ENCODE measurements at regions not wholly inside any gene's neighbourhood (a gene's known extent, or its start where the extent isn't known, plus 50 kb on each side); places are given as distances from the start of the nearest gene placed in this dataset.

GRCh38 chr18:46388286-46388685 lies 268.7 kb downstream of the LOXHD1 start:
- no peak for DNase-seq

GRCh38 chr18:46392576-46392975 lies 264.4 kb downstream of the LOXHD1 start:
- DNase-seq = no peak

- DNase-seq = no peak
These were observed 263.8 kb downstream of the LOXHD1 start for GRCh38 chr18:46393230-46393629.

- DNase-seq = no peak
These were observed 263.1 kb downstream of the LOXHD1 start for GRCh38 chr18:46393961-46394360.

- no peak for DNase-seq
These were observed 261.2 kb downstream of the LOXHD1 start for GRCh38 chr18:46395795-46396194.

- no peak for DNase-seq
These were observed 259.8 kb downstream of the LOXHD1 start for GRCh38 chr18:46397174-46397573.

GRCh38 chr18:46398005-46398404 lies 259.0 kb downstream of the LOXHD1 start:
- no peak for DNase-seq

- DNase-seq = no peak
These were observed 258.4 kb downstream of the LOXHD1 start for GRCh38 chr18:46398625-46399024.

- no peak for DNase-seq
These were observed 257.7 kb downstream of the LOXHD1 start for GRCh38 chr18:46399303-46399702.

GRCh38 chr18:46400449-46400848 lies 256.6 kb downstream of the LOXHD1 start:
- peak in 1 of 2 experiments; percentile 22 for DNase-seq

- no peak for DNase-seq
These were observed 255.4 kb downstream of the LOXHD1 start for GRCh38 chr18:46401486-46402070.

- no peak for DNase-seq
These were observed 254.6 kb downstream of the LOXHD1 start for GRCh38 chr18:46402396-46402795.

GRCh38 chr18:46402945-46403344 lies 254.1 kb downstream of the LOXHD1 start:
- DNase-seq = no peak

GRCh38 chr18:46405832-46406538 lies 251.0 kb downstream of the LOXHD1 start:
- no peak for DNase-seq

GRCh38 chr18:46406539-46406932 lies 250.5 kb downstream of the LOXHD1 start:
- no peak for DNase-seq

GRCh38 chr18:46407486-46408166 lies 249.4 kb downstream of the LOXHD1 start:
- no peak for DNase-seq

- DNase-seq = no peak
These were observed 248.6 kb downstream of the LOXHD1 start for GRCh38 chr18:46408334-46408987.

GRCh38 chr18:46411191-46411828 lies 245.7 kb downstream of the LOXHD1 start:
- DNase-seq = no peak

- no peak for DNase-seq
These were observed 244.9 kb downstream of the LOXHD1 start for GRCh38 chr18:46411867-46412690.

GRCh38 chr18:46412916-46413315 lies 244.1 kb downstream of the LOXHD1 start:
- no peak for DNase-seq

GRCh38 chr18:46413684-46414083 lies 243.3 kb downstream of the LOXHD1 start:
- no peak for DNase-seq

- no peak for DNase-seq
These were observed 242.2 kb downstream of the LOXHD1 start for GRCh38 chr18:46414863-46415262.
